Tibial nerve (tissue), 4 donors: ENCODE measurements at regions not wholly inside any gene's neighbourhood (a gene's known extent, or its start where the extent isn't known, plus 50 kb on each side); places are given as distances from the start of the nearest gene placed in this dataset.
"Not testable (repeated sequence)": the region's sequence is repeated elsewhere in the genome, so short reads cannot be mapped to it uniquely, and the experiment has no call there.

Source experiments
- EP300 ChIP-seq, 2 donors: sonication (generic); formaldehyde crosslinking; IDR thresholded peaks; one replicate each; pipeline ENCODE4 v1.6.1; 2017; ENCODE audit warnings: antibody characterized with exemption in 2 of 2, mild to moderate bottlenecking in 1 of 2
- TF ChIP-seq, protein P1 (sequence below), 5 experiments: fragments of 200-600 bp in 3 of 5; fragments of 450-650 bp in 2 of 5; sonication (generic) in 3 of 5; IDR thresholded peaks; one replicate each; pipeline ENCODE4 v1.5.1; 2016 to 2019; ENCODE audit warnings: antibody characterized with exemption in 5 of 5, mild to moderate bottlenecking in 3 of 5, moderate library complexity in 2 of 5

DNA sequence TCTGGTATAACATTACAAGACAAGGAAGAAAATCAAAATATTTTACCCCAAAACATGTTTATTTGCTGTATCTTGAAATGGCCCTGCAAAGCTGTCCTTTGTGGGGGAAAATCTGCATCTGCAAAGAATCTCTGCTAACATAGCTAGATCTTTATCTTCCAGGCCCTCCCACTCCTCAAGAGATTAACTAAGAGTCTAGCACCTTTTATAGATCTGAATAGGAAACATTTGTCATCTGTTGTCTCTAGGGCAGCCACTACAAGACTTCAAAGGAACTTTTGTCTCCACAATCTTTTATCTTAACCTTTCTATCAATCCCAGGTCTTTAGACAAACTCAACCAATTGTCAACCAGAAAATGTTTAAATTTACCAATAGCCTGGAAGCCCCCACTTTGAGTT is 427.6 kb upstream of the ID2 start:
- TF ChIP-seq, protein P1, sequence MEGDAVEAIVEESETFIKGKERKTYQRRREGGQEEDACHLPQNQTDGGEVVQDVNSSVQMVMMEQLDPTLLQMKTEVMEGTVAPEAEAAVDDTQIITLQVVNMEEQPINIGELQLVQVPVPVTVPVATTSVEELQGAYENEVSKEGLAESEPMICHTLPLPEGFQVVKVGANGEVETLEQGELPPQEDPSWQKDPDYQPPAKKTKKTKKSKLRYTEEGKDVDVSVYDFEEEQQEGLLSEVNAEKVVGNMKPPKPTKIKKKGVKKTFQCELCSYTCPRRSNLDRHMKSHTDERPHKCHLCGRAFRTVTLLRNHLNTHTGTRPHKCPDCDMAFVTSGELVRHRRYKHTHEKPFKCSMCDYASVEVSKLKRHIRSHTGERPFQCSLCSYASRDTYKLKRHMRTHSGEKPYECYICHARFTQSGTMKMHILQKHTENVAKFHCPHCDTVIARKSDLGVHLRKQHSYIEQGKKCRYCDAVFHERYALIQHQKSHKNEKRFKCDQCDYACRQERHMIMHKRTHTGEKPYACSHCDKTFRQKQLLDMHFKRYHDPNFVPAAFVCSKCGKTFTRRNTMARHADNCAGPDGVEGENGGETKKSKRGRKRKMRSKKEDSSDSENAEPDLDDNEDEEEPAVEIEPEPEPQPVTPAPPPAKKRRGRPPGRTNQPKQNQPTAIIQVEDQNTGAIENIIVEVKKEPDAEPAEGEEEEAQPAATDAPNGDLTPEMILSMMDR (IDR thresholded peaks at IDR 0.05) = not testable (repeated sequence)
- not testable (repeated sequence) for TF ChIP-seq EP300 (IDR thresholded peaks at IDR 0.05)
